IPS-20b (cell line): ENCODE measurements at regions not wholly inside any gene's neighbourhood (a gene's known extent, or its start where the extent isn't known, plus 50 kb on each side); places are given as distances from the start of the nearest gene placed in this dataset.

Experiments
- H3K27ac ChIP-seq: one replicate; pipeline ENCODE4 v1.5.1; 2013; ENCODE audit warnings: low read length
- H3K27me3 ChIP-seq: 2 replicates; pipeline ENCODE4 v1.6.1; 2013; ENCODE audit warnings: mild to moderate bottlenecking, low read length, inconsistent platforms; ENCODE audit not compliant: insufficient read depth
- H3K36me3 ChIP-seq: 2 replicates; pipeline ENCODE4 v1.6.1; 2013; ENCODE audit warnings: low read depth, mild to moderate bottlenecking, inconsistent platforms, low read length, moderate library complexity; ENCODE audit not compliant: insufficient read depth
- H3K4me1 ChIP-seq: 2 replicates; pipeline ENCODE4 v1.6.1; 2013; ENCODE audit warnings: mild to moderate bottlenecking, control low read depth, inconsistent platforms, low read length, moderate library complexity; ENCODE audit not compliant: insufficient read depth
- H3K4me3 ChIP-seq: 2 replicates; pipeline ENCODE4 v1.5.1; 2013; ENCODE audit warnings: mild to moderate bottlenecking, low read length, inconsistent platforms
- H3K9ac ChIP-seq: 2 replicates; pipeline ENCODE4 v1.6.1; 2013; ENCODE audit warnings: low read depth, mild to moderate bottlenecking, inconsistent platforms, low read length, moderate library complexity
- H3K9me3 ChIP-seq: 2 replicates; pipeline ENCODE4 v1.6.1; 2013; ENCODE audit warnings: mild to moderate bottlenecking, low read depth, low read length, inconsistent platforms; ENCODE audit not compliant: insufficient read depth

- Histone ChIP-seq H3K4me3 (no peak overlapping the region), H3K9ac (no peak overlapping the region), H3K36me3 (no peaks in the 10 kb centered on the region), H3K27ac (no peak overlapping the region), H3K9me3 (no peaks in the 10 kb centered on the region), H3K4me1 (no peaks in the 10 kb centered on the region), H3K27me3 (no peaks in the 10 kb centered on the region)
These were observed 113.6 kb downstream of the SOX3 start for GRCh38 chrX:140391313-140391712.

- H3K27me3 ChIP-seq: no peaks in the 10 kb centered on the region
These were observed 115.5 kb downstream of the SOX3 start for GRCh38 chrX:140389331-140389730.

DNA sequence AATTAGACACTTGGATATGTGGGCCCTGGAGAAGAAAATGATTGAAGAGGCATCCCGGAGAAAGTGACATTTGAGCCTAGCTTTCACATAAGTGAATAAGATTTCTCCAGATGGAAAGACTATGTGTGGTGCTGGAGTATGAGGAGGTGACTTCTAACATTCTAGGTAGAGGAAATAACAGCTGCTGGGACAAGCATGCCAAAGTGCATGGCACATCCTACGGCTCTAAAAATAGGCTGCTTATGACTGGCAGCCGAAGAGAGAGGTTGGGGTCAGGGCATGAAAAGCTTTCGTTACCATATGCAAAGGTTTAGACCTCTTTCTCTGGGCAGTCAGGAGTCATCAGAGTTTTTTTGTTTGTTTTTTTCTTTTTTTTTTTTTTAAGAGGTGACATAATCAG lies 142.0 kb downstream of the SOX3 start:
- Histone ChIP-seq H3K4me1 (peaks cover 12% of the 10 kb centered on the region; the same call in 1 of the 2 replicates), H3K9me3 (no peaks in the 10 kb centered on the region), H3K9ac (no peak overlapping the region), H3K27me3 (no peaks in the 10 kb centered on the region; the same call in 1 of the 2 replicates), H3K36me3 (no peaks in the 10 kb centered on the region), H3K4me3 (no peak overlapping the region), H3K27ac (no peak overlapping the region)

More at GRCh38 chrX:140389331-140389730, 115.5 kb downstream of the SOX3 start:
- H3K4me3 ChIP-seq: no peak overlapping the region
- H3K36me3 ChIP-seq: no peaks in the 10 kb centered on the region
- H3K4me1 ChIP-seq: no peaks in the 10 kb centered on the region
- H3K9me3 ChIP-seq: no peaks in the 10 kb centered on the region
- no peak overlapping the region for H3K9ac ChIP-seq
- no peak overlapping the region for H3K27ac ChIP-seq

- no peaks in the 10 kb centered on the region for H3K36me3 ChIP-seq
These were observed 143.9 kb downstream of the SOX3 start for GRCh38 chrX:140360924-140361323.

GRCh38 chrX:140360284-140360683 lies 144.6 kb downstream of the SOX3 start:
- Histone ChIP-seq H3K36me3 (no peaks in the 10 kb centered on the region), H3K27me3 (peaks cover 15% of the 10 kb centered on the region; the same call in 1 of the 2 replicates), H3K9me3 (no peaks in the 10 kb centered on the region), H3K9ac (no peak overlapping the region), H3K4me3 (no peak overlapping the region), H3K4me1 (peaks cover 12% of the 10 kb centered on the region; the same call in 1 of the 2 replicates), H3K27ac (no peak overlapping the region)

More at GRCh38 chrX:140360924-140361323, 143.9 kb downstream of the SOX3 start:
- Histone ChIP-seq H3K4me1 (peaks cover 12% of the 10 kb centered on the region; the same call in 1 of the 2 replicates), H3K27me3 (peaks cover 9% of the 10 kb centered on the region; the same call in 1 of the 2 replicates), H3K9ac (no peak overlapping the region), H3K27ac (no peak overlapping the region), H3K9me3 (no peaks in the 10 kb centered on the region), H3K4me3 (no peak overlapping the region)

DNA sequence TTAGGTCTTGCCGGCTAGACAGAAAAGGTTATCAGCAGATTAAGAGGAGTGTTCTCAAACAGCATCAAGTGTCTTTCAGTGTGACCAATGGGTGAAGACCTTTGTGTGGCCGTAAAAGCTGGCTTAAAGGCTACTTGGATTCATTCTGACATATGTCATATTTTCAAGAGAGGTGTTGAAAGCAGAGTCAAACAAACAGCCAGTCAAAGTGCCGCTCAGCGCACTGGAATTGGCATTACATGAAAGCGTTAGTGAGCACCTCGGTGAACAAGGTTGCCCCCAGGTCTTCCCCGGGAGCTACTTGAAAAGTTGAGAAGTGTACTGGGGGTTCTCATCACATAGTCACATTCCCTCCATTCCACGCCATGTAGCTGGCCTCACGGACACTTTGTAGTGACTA lies 148.9 kb downstream of the SOX3 start:
- Histone ChIP-seq H3K27me3 (peaks cover 15% of the 10 kb centered on the region; the same call in 1 of the 2 replicates), H3K9me3 (no peaks in the 10 kb centered on the region), H3K36me3 (no peaks in the 10 kb centered on the region), H3K4me1 (peaks cover 2% of the 10 kb centered on the region; the same call in 1 of the 2 replicates), H3K27ac (no peak overlapping the region), H3K4me3 (no peak overlapping the region), H3K9ac (no peak overlapping the region)

- Histone ChIP-seq H3K27me3 (peaks cover 15% of the 10 kb centered on the region; the same call in 1 of the 2 replicates), H3K36me3 (no peaks in the 10 kb centered on the region), H3K9ac (no peak overlapping the region), H3K9me3 (no peaks in the 10 kb centered on the region), H3K4me1 (peaks cover 2% of the 10 kb centered on the region; the same call in 1 of the 2 replicates), H3K27ac (no peak overlapping the region), H3K4me3 (no peak overlapping the region)
These were observed 149.4 kb downstream of the SOX3 start for GRCh38 chrX:140355429-140355828.

DNA sequence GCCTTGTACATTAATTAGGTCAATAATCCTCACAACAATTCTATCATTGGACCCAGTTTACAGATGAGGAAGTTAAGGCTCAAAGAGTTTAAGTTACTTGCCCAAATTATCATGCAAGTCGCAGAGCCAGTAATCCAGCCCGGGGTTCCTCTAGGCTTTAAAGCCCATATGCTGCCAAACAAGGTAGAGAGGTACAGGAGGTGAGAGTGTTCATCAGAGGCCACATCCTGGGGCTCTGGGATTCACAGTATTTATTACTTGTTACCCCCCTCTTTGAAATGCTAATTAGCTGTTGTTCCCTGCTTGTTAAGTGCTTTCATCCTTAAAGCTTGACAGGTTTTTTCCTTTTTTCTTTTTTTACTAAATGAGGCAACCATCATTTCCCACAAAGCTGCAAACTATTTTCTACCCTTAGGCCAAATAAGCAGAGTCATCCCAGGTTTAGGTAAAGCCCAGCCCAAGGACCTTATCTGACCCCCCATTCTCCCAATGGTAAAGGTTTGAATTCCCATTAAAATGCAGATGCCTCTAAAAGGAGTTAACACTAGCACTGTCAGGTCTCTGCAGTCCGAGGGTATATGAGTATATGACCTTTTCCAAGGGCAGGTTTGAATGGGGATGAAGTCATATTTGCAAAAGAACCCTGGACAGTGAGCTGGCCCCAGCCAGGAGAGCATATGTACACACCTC lies 150.3 kb downstream of the SOX3 start:
- Histone ChIP-seq H3K27ac (no peak overlapping the region), H3K4me1 (peaks cover 3% of the 10 kb centered on the region; the same call in 1 of the 2 replicates), H3K4me3 (no peak overlapping the region), H3K36me3 (no peaks in the 10 kb centered on the region), H3K9me3 (no peaks in the 10 kb centered on the region), H3K27me3 (peaks cover 15% of the 10 kb centered on the region; the same call in 1 of the 2 replicates), H3K9ac (no peak overlapping the region)

- H3K36me3 ChIP-seq: no peaks in the 10 kb centered on the region
- no peak overlapping the region for H3K4me3 ChIP-seq
- no peak overlapping the region; the same call in 1 of the 2 replicates for H3K9ac ChIP-seq
- no peak overlapping the region for H3K27ac ChIP-seq
- H3K4me1 ChIP-seq: peaks cover 19% of the 10 kb centered on the region; the same call in 1 of the 2 replicates
- no peaks in the 10 kb centered on the region for H3K9me3 ChIP-seq
- no peaks in the 10 kb centered on the region for H3K27me3 ChIP-seq
These were observed 158.1 kb downstream of the SOX3 start for GRCh38 chrX:140346729-140347128.

DNA sequence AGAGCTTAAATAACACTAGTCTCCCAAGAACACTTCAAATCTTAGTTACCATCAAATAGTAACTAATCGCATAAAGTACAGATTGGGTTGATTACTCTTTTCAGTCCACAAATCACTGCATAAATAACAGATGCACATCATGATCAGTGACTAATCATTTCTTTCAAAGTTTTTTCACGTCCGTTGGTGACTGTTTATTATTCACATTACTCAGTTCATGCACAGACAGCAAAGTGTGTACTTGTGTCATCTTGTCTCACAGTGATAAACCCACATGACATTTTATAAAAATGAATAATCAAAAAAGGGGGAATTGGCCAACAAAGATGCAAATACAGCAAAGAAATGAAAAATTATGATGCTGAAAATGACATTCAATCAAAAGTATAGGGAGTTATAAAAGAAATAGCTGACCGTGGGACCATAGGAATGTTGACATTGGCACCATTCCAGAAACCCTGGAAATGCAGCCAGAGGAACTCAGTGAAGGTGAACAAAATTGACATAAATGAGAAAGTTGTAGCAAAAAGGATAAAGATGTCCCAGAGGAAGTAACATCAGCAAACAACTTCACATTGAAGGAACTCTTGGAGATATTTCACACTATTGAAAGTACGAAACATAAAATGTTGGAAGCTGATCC lies 161.5 kb downstream of the SOX3 start:
- H3K4me3 ChIP-seq: no peak overlapping the region
- H3K27me3 ChIP-seq: no peaks in the 10 kb centered on the region
- no peak overlapping the region for H3K9ac ChIP-seq
- H3K9me3 ChIP-seq: no peaks in the 10 kb centered on the region
- H3K4me1 ChIP-seq: peaks cover 14% of the 10 kb centered on the region; the same call in 1 of the 2 replicates
- H3K27ac ChIP-seq: no peak overlapping the region
- no peaks in the 10 kb centered on the region for H3K36me3 ChIP-seq

DNA sequence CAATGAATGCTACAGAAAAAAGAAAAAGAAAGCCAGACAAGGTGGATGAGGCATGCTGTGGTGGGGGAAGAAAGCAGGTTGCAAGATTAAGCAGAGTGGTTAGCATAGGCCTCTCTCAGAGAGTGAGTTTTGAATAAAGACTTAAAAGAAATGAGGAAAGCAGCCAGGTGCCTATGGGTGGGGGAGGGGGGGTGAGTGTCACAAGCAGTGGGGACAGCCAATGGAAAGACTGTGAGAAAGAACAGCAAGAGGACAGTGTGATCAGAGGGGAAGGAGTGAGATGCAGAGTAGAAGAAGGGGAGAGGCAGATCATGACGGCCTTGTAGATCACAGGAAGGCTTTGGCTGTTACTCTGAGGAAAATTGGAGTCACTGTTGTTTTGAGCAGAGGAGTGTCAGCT lies 162.5 kb downstream of the SOX3 start:
- Histone ChIP-seq H3K27me3 (no peaks in the 10 kb centered on the region), H3K36me3 (no peaks in the 10 kb centered on the region), H3K4me1 (peaks cover 14% of the 10 kb centered on the region; the same call in 1 of the 2 replicates), H3K9ac (no peak overlapping the region), H3K27ac (no peak overlapping the region), H3K4me3 (no peak overlapping the region), H3K9me3 (no peaks in the 10 kb centered on the region)

DNA sequence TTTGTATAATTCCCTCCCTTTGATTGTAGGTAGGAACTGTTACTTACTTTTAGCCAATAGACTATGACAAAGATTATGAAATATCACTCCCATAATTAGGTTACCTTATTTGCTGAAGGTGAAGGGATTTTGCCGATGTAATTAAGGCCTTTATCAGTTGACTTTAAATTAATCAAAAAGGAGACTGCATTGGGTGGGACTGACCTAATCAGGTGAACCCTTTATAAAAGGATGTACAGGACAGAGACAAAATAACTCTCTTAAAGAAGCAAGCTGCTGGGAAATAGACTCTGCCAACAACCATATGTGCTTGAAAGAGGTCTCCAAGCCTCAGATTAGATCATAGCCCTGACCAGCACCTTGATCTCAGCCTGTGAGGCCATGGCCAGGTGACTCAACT lies 167.6 kb downstream of the SOX3 start:
- Histone ChIP-seq H3K9ac (no peak overlapping the region), H3K27me3 (no peaks in the 10 kb centered on the region), H3K4me3 (no peak overlapping the region), H3K4me1 (no peaks in the 10 kb centered on the region; the same call in 1 of the 2 replicates), H3K36me3 (no peaks in the 10 kb centered on the region), H3K9me3 (no peaks in the 10 kb centered on the region), H3K27ac (no peak overlapping the region)
